ENCODE measurements at regions not wholly inside any gene's neighbourhood (a gene's known extent, or its start where the extent isn't known, plus 50 kb on each side); places are given as distances from the start of the nearest gene placed in this dataset.

DNA sequence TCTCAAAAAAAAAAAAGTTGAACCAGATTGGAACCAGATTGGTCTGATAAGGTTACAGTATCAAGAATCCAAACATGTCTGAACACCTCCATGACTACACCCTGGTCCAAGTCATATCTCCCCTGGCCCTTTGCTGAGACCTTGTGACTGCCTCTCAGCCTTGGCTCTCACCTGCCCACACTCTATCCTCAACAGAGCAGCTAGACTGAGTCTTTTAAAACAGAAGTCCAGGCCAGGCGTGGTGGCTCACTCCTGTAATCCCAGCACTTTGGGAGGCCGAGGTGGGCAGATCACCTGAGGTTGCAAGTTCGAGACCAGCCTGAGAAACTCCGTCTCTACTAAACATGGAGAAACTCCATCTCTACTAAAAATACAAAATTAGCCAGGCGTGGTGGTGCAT is 91.7 kb downstream of the AIPL1 start:
- TF ChIP-seq, protein P1, sequence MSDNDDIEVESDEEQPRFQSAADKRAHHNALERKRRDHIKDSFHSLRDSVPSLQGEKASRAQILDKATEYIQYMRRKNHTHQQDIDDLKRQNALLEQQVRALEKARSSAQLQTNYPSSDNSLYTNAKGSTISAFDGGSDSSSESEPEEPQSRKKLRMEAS (IDR thresholded peaks at IDR 0.05) = no peak
- TF ChIP-seq YY1 (IDR thresholded peaks at IDR 0.05; ENCODE audit: low read depth, low read length) (no peak), POLR2A (IDR thresholded peaks at IDR 0.05; ENCODE audit: control extremely low read depth in 1 of 2, low read depth in 2 of 2, low read length in 2 of 2) (no peak), POLR2AphosphoS5 (IDR thresholded peaks at IDR 0.05; ENCODE audit: low read depth, low read length) (no peak), RFX5 (IDR thresholded peaks at IDR 0.05; ENCODE audit: borderline replicate concordance, low read depth, low read length) (no peak), SP4 (IDR thresholded peaks at IDR 0.05; ENCODE audit: low read length) (no peak), BRCA1 (IDR thresholded peaks at IDR 0.05; ENCODE audit: low read depth, low read length) (no peak), EGR1 (IDR thresholded peaks at IDR 0.05; ENCODE audit: borderline replicate concordance, low read depth, low read length) (no peak)
- TF ChIP-seq, protein P2, sequence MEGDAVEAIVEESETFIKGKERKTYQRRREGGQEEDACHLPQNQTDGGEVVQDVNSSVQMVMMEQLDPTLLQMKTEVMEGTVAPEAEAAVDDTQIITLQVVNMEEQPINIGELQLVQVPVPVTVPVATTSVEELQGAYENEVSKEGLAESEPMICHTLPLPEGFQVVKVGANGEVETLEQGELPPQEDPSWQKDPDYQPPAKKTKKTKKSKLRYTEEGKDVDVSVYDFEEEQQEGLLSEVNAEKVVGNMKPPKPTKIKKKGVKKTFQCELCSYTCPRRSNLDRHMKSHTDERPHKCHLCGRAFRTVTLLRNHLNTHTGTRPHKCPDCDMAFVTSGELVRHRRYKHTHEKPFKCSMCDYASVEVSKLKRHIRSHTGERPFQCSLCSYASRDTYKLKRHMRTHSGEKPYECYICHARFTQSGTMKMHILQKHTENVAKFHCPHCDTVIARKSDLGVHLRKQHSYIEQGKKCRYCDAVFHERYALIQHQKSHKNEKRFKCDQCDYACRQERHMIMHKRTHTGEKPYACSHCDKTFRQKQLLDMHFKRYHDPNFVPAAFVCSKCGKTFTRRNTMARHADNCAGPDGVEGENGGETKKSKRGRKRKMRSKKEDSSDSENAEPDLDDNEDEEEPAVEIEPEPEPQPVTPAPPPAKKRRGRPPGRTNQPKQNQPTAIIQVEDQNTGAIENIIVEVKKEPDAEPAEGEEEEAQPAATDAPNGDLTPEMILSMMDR (IDR thresholded peaks at IDR 0.05; ENCODE audit: control extremely low read depth in 1 of 3, insufficient read depth in 1 of 3, low read depth in 1 of 3, low read length in 3 of 3) = no peak

All from H1 (cell line).